Panc1 (cell line): ENCODE measurements at regions not wholly inside any gene's neighbourhood (a gene's known extent, or its start where the extent isn't known, plus 50 kb on each side); places are given as distances from the start of the nearest gene placed in this dataset.

Experiments used
- ATAC-seq: fragments of 200-7000 bp; cut with Tn5 transposase; 2 replicates; pipeline ENCODE4 v1.9.1; 2020; ENCODE audit warnings: mild to moderate bottlenecking, moderate library complexity
- BruUV-seq: library from RNA; stranded (reverse); fragments of 400-500 nt; replicated peaks from 2 replicates; lab custom pipeline; 2021; lab: Mats Ljungman, UMichigan
- CTCF ChIA-PET: fragments of 300-600 bp; sonication (Branson Sonifier 250); formaldehyde crosslinking; loops from one replicate; lab custom pipeline; 2022; ENCODE audit warnings: antibody characterized with exemption; lab: Charles Lee
- POLR2A ChIA-PET: fragments of 300-600 bp; sonication (Branson Sonifier 250); formaldehyde crosslinking; loops from one replicate; lab custom pipeline; 2022; ENCODE audit warnings: antibody characterized with exemption; lab: Charles Lee
- DNase-seq: peaks from one replicate; pipeline ENCODE4 v3.0.0-alpha.2; 2010; ENCODE audit warnings: low read depth, low spot score
- H3K27ac ChIP-seq: 2 replicates; pipeline ENCODE4 v1.5.1; 2011; ENCODE audit warnings: mild to moderate bottlenecking, low read length, inconsistent platforms
- H3K27me3 ChIP-seq: fragments of 200-500 bp; sonication (Bioruptor generic); 2 replicates; pipeline ENCODE4 v1.6.0; 2014; ENCODE audit warnings: low read length, inconsistent platforms; ENCODE audit not compliant: control insufficient read depth, insufficient read depth
- H3K36me3 ChIP-seq: fragments of 200-500 bp; sonication (Bioruptor generic); 2 replicates; pipeline ENCODE4 v1.5.1; 2014; ENCODE audit warnings: inconsistent platforms, mild to moderate bottlenecking, low read length, moderate library complexity; ENCODE audit not compliant: control insufficient read depth, insufficient read depth
- H3K4me1 ChIP-seq: 2 replicates; pipeline ENCODE4 v1.5.1; 2011; ENCODE audit warnings: inconsistent platforms, mild to moderate bottlenecking, low read length, moderate library complexity; ENCODE audit not compliant: control insufficient read depth, insufficient read depth
- H3K4me3 ChIP-seq, 2 experiments: 2 replicates each; pipeline ENCODE4 v1.5.1; 2011 to 2012; ENCODE audit warnings: low read depth in 2 of 2, low read length in 2 of 2, mild to moderate bottlenecking in 2 of 2, inconsistent platforms in 1 of 2, moderate library complexity in 1 of 2
- H3K9me3 ChIP-seq: fragments of 200-500 bp; sonication (Bioruptor generic); 2 replicates; pipeline ENCODE4 v1.5.1; 2014; ENCODE audit warnings: low read depth, mild to moderate bottlenecking, inconsistent platforms, low read length, moderate library complexity; ENCODE audit not compliant: control insufficient read depth, insufficient read depth
- POLR2AphosphoS5 ChIP-seq: IDR thresholded peaks from 2 replicates; pipeline ENCODE4 v1.6.1; 2012; ENCODE audit warnings: mild to moderate bottlenecking, low read depth, low read length, moderate library complexity
- SIN3A ChIP-seq: IDR thresholded peaks from 2 replicates; pipeline ENCODE4 v1.6.1; 2012; ENCODE audit warnings: low read depth, mild to moderate bottlenecking, low read length, moderate library complexity, borderline replicate concordance; ENCODE audit not compliant: insufficient read depth
- TCF7L2 ChIP-seq: IDR thresholded peaks from 2 replicates; pipeline ENCODE4 v1.6.1; 2011; ENCODE audit warnings: mild to moderate bottlenecking, low read depth, low read length, inconsistent platforms
- in situ Hi-C: cut with HindIII; loops from 2 replicates; pipeline ENCODE4 v1.10.0; 2016; ENCODE audit warnings: low sequenced_read_pairs, low pct_unique_long_range_greater_than_20kb
- intact Hi-C: fragments of 100-400 bp; cut with micrococcal nuclease; formaldehyde crosslinking; loops from one replicate; pipeline ENCODE4 v1.10.0; 2022; ENCODE audit not compliant: unreplicated experiment
- TF ChIP-seq, protein P1 (sequence below): fragments of 450-650 bp; IDR thresholded peaks from 2 replicates; pipeline ENCODE4 v1.5.1; 2017; ENCODE audit warnings: mild to moderate bottlenecking
- TF ChIP-seq, protein P2 (sequence below), 2 experiments: IDR thresholded peaks; 2 replicates each; pipeline ENCODE4 v1.6.1; 2011 to 2012; ENCODE audit warnings: low read depth in 2 of 2, control low read depth in 1 of 2, low read length in 1 of 2, mild to moderate bottlenecking in 1 of 2, moderate library complexity in 1 of 2; ENCODE audit not compliant: insufficient read depth in 1 of 2

DNA sequence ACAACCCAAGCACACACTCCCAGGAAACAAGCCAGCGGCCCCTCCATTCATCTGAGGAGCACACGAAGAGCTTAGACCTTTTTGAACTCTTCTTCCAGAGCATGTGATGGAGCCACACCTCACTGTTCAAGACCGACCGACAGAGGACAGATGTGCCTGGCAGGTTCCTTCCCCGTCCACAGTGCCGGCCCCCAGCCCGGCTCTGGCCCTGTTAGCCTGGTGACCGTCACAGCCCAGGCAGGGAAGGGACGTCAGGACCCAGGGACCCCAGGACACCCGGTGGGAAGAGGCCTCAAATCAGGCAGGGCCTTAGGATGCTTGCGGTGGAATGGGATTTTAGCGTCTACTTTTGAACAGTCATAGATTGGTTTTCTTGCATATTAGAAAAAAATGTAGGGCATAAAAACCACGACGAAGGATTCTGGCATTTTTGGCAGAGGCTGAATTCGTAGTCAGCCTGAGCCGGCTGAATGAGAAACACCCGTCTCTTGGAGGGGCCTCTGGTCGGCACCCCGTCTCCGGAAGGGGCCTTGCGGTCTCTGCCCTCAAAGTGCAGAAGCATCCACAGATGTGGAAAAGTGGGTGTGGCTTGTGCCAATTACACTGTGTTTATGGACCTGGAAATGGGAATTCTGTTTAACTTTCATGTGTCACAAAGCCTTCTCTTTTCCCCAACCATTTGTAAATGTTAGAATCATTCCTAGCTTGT lies 79.3 kb downstream of the SIK1 start:
- intact Hi-C loops (no loop called here), in situ Hi-C loops (no loop called here)
- H3K36me3 ChIP-seq: no peaks in the 10 kb centered on the region
- TF ChIP-seq POLR2AphosphoS5 (no peak), TCF7L2 (no peak), SIN3A (no peak)
- TF ChIP-seq, protein P1, sequence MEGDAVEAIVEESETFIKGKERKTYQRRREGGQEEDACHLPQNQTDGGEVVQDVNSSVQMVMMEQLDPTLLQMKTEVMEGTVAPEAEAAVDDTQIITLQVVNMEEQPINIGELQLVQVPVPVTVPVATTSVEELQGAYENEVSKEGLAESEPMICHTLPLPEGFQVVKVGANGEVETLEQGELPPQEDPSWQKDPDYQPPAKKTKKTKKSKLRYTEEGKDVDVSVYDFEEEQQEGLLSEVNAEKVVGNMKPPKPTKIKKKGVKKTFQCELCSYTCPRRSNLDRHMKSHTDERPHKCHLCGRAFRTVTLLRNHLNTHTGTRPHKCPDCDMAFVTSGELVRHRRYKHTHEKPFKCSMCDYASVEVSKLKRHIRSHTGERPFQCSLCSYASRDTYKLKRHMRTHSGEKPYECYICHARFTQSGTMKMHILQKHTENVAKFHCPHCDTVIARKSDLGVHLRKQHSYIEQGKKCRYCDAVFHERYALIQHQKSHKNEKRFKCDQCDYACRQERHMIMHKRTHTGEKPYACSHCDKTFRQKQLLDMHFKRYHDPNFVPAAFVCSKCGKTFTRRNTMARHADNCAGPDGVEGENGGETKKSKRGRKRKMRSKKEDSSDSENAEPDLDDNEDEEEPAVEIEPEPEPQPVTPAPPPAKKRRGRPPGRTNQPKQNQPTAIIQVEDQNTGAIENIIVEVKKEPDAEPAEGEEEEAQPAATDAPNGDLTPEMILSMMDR: no peak
- TF ChIP-seq, protein P2, sequence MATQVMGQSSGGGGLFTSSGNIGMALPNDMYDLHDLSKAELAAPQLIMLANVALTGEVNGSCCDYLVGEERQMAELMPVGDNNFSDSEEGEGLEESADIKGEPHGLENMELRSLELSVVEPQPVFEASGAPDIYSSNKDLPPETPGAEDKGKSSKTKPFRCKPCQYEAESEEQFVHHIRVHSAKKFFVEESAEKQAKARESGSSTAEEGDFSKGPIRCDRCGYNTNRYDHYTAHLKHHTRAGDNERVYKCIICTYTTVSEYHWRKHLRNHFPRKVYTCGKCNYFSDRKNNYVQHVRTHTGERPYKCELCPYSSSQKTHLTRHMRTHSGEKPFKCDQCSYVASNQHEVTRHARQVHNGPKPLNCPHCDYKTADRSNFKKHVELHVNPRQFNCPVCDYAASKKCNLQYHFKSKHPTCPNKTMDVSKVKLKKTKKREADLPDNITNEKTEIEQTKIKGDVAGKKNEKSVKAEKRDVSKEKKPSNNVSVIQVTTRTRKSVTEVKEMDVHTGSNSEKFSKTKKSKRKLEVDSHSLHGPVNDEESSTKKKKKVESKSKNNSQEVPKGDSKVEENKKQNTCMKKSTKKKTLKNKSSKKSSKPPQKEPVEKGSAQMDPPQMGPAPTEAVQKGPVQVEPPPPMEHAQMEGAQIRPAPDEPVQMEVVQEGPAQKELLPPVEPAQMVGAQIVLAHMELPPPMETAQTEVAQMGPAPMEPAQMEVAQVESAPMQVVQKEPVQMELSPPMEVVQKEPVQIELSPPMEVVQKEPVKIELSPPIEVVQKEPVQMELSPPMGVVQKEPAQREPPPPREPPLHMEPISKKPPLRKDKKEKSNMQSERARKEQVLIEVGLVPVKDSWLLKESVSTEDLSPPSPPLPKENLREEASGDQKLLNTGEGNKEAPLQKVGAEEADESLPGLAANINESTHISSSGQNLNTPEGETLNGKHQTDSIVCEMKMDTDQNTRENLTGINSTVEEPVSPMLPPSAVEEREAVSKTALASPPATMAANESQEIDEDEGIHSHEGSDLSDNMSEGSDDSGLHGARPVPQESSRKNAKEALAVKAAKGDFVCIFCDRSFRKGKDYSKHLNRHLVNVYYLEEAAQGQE (IDR thresholded peaks at IDR 0.05; ENCODE audit: insufficient read depth in 1 of 2, low read depth in 2 of 2, low read length in 1 of 2): no peak
- H3K9me3 ChIP-seq: no peaks in the 10 kb centered on the region
- ChIA-PET CTCF (no interaction called here), POLR2A (no interaction called here)
- no peaks in the 10 kb centered on the region for H3K27me3 ChIP-seq
- H3K4me1 ChIP-seq: peaks cover 22% of the 10 kb centered on the region
- BruUV-seq: no TSS peak
- H3K27ac ChIP-seq: no peak overlapping the region
- DNase-seq (no peak), ATAC-seq (no peak)
- no peak overlapping the region for H3K4me3 ChIP-seq

DNA sequence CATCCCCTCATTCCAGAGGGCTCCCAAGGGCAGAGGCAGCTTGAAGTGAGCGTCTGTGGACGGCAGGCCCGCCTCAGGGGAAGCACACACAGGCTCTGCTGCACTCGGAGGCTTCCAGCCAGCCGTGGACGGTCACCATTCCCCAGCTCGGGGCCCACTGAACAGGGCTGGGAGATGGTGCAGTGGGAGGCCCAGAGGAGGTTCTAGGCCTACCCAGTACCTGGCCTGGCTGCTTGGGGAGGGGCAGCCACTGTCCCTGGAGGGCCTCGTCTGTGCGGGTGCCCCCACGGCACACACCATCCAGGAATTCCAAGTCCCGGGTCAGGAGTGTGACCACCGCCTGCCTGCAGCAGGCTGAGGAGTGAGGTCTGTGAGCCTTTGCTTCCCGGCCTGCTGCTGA lies 80.4 kb downstream of the SIK1 start:
- intact Hi-C loops: no loop called here
- CTCF ChIA-PET: no interaction called here
- no TSS peak for BruUV-seq
- Histone ChIP-seq H3K36me3 (no peaks in the 10 kb centered on the region), H3K4me3 (no peak overlapping the region), H3K27me3 (no peaks in the 10 kb centered on the region), H3K27ac (no peak overlapping the region), H3K9me3 (no peaks in the 10 kb centered on the region), H3K4me1 (peaks cover 27% of the 10 kb centered on the region)
- POLR2A ChIA-PET: no interaction called here
- ATAC-seq: no peak
- in situ Hi-C loops: no loop called here
- TF ChIP-seq, protein P1: no peak
- no peak for TF ChIP-seq SIN3A
- no peak for DNase-seq
